Testis (tissue), 2 donors: ENCODE measurements at regions not wholly inside any gene's neighbourhood (a gene's known extent, or its start where the extent isn't known, plus 50 kb on each side); places are given as distances from the start of the nearest gene placed in this dataset.

Source experiments
- DNase-seq: peaks from one replicate; pipeline ENCODE4 v3.0.0-alpha.2; 2019
- H3K27ac ChIP-seq, 2 donors: fragments of 200-600 bp; sonication (generic); one replicate each; pipeline ENCODE4 v1.5.1; 2019
- H3K27me3 ChIP-seq: fragments of 200-600 bp; sonication (generic); one replicate; pipeline ENCODE4 v1.5.1; 2019
- H3K36me3 ChIP-seq: fragments of 200-600 bp; sonication (generic); one replicate; pipeline ENCODE4 v1.5.1; 2017; ENCODE audit warnings: low read depth; ENCODE audit errors: missing control alignments
- H3K4me1 ChIP-seq: fragments of 200-600 bp; sonication (generic); one replicate; pipeline ENCODE4 v1.5.1; 2019
- H3K4me3 ChIP-seq, 2 donors: fragments of 200-600 bp; sonication (generic); one replicate each; pipeline ENCODE4 v1.5.1; 2017 to 2019
- H3K9me3 ChIP-seq: fragments of 200-600 bp; sonication (generic); one replicate; pipeline ENCODE4 v1.5.1; 2017
- CTCF ChIP-seq, 3 experiments: fragments of 450-650 bp in 2 of 3; fragments of 200-600 bp in 1 of 3; sonication (generic) in 1 of 3; IDR thresholded peaks; one replicate each; pipeline ENCODE4 v1.5.1; 2016 to 2019; ENCODE audit warnings: antibody characterized with exemption in 3 of 3, mild to moderate bottlenecking in 2 of 3, moderate library complexity in 1 of 3
- POLR2A ChIP-seq: fragments of 450-650 bp; IDR thresholded peaks from one replicate; pipeline ENCODE4 v1.6.1; 2017; ENCODE audit warnings: antibody characterized with exemption, mild to moderate bottlenecking, moderate library complexity
- WGBS, 2 donors: methylation state at CpG; one replicate each; pipeline ENCODE4 v1.1.5; 2018; 5-methylcytosine and 5-hydroxymethylcytosine counted together
- intact Hi-C: fragments of 100-400 bp; cut with DNase I; formaldehyde crosslinking; loops from one replicate; pipeline ENCODE4 v1.15.1; 2023; ENCODE audit warnings: low total_unique reads

DNA sequence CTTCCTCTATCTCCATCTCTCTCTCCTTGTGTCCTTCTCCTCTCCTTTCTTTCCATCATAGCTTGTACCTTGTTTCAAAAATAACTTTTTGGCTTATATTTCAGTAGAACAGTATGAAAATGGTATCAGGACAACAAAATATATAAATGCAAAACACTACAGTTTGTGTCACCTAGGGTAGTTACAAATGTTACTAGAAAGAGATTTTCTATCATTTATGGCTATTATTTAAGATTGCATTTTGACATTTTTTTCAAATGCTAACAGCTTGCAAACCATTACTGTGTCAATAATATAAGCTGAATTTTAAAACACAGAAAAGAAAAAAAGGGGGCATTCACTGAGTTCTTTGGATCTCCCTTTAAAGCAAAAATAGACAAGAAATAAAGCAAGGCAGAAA, 392.3 kb upstream of the LRRC4C start:
- no peaks in the 10 kb centered on the region for H3K36me3 ChIP-seq
- TF ChIP-seq POLR2A (no peak), CTCF (IDR thresholded peaks at IDR 0.05) (no peak)
- H3K4me1 ChIP-seq = peaks cover 9% of the 10 kb centered on the region
- no peaks in the 10 kb centered on the region for H3K27me3 ChIP-seq
- no peaks in the 10 kb centered on the region for H3K9me3 ChIP-seq
- H3K27ac ChIP-seq = no peak overlapping the region
- H3K4me3 ChIP-seq = no peak overlapping the region
- intact Hi-C loops = no loop called here
- DNase-seq = no peak

GRCh38 chr11:41861838-41862237, 402.4 kb upstream of the LRRC4C start:
- TF ChIP-seq CTCF (IDR thresholded peaks at IDR 0.05) (no peak), POLR2A (no peak)
- Histone ChIP-seq H3K4me3 (no peak overlapping the region), H3K9me3 (no peaks in the 10 kb centered on the region), H3K27me3 (no peaks in the 10 kb centered on the region), H3K4me1 (no peaks in the 10 kb centered on the region), H3K36me3 (no peaks in the 10 kb centered on the region), H3K27ac (no peak overlapping the region)
- DNase-seq = no peak
- intact Hi-C loops = no loop called here
- WGBS, 2 donors = 65 to 77% methylated on average over 1 of the region's 1 CpG

GRCh38 chr11:41866525-41866924, 407.1 kb upstream of the LRRC4C start:
- intact Hi-C loops = no loop called here
- no peaks in the 10 kb centered on the region for H3K9me3 ChIP-seq
- H3K4me3 ChIP-seq = no peak overlapping the region
- no peak overlapping the region for H3K27ac ChIP-seq
- H3K36me3 ChIP-seq = no peaks in the 10 kb centered on the region
- TF ChIP-seq CTCF (IDR thresholded peaks at IDR 0.05) = no peak
- no peak for TF ChIP-seq POLR2A
- no peaks in the 10 kb centered on the region for H3K4me1 ChIP-seq
- no peaks in the 10 kb centered on the region for H3K27me3 ChIP-seq
- no peak for DNase-seq

DNA sequence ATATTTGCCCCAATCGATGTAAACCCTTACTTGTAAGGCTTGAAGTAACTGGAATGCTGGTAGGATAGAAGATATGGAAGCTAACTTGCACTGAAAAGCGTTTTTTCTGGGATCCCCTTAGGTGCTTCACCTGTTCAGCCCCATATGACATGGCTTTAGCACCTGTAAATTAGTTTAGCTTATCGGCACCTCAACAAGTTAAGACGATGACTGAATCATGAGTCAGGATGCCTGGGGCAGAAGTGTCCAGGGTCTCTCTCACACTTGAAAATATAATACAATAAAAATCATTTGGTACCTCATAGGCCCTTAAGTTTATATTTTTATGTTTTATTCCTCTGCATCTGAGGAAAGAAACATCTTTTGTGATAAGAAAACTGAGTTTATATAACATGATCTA, 409.2 kb upstream of the LRRC4C start:
- H3K4me1 ChIP-seq = no peaks in the 10 kb centered on the region
- no peaks in the 10 kb centered on the region for H3K9me3 ChIP-seq
- H3K27ac ChIP-seq = no peak overlapping the region
- H3K27me3 ChIP-seq = no peaks in the 10 kb centered on the region
- 89 to 90% methylated on average over 4 of the region's 4 CpGs for WGBS, 2 donors
- no peak overlapping the region for H3K4me3 ChIP-seq
- H3K36me3 ChIP-seq = no peaks in the 10 kb centered on the region
- intact Hi-C loops = no loop called here
- TF ChIP-seq POLR2A = no peak
- no peak for TF ChIP-seq CTCF (IDR thresholded peaks at IDR 0.05)
- DNase-seq = no peak

GRCh38 chr11:41872426-41872825, 413.0 kb upstream of the LRRC4C start:
- no peaks in the 10 kb centered on the region for H3K36me3 ChIP-seq
- H3K9me3 ChIP-seq = no peaks in the 10 kb centered on the region
- intact Hi-C loops = no loop called here
- no peak overlapping the region for H3K27ac ChIP-seq
- no peaks in the 10 kb centered on the region for H3K4me1 ChIP-seq
- TF ChIP-seq POLR2A = no peak
- no peak for TF ChIP-seq CTCF (IDR thresholded peaks at IDR 0.05)
- no peak for DNase-seq
- 73 to 85% methylated on average over 3 of the region's 3 CpGs for WGBS, 2 donors
- H3K27me3 ChIP-seq = no peaks in the 10 kb centered on the region
- H3K4me3 ChIP-seq = no peak overlapping the region
